Stimulated activated CD4-positive, alpha-beta T cell treated with anti-CD3 and anti-CD28 coated beads, Interleukin-1b, Interleukin-23, amount 100 ng/mL, for 24 hours (primary cell): ENCODE measurements at regions not wholly inside any gene's neighbourhood (a gene's known extent, or its start where the extent isn't known, plus 50 kb on each side); places are given as distances from the start of the nearest gene placed in this dataset.
"Not testable (repeated sequence)": the region's sequence is repeated elsewhere in the genome, so short reads cannot be mapped to it uniquely, and the experiment has no call there.

ENCODE experiments used
- DNase-seq, 4 experiments: peaks; one replicate each; pipeline ENCODE4 v3.0.0-alpha.2; 2020; ENCODE audit warnings: low read depth in 4 of 4, low spot score in 1 of 4

GRCh38 chr14:28635816-28636215 lies 130.8 kb upstream of the FOXG1 start:
- DNase-seq = not testable (repeated sequence)

- DNase-seq = not testable (repeated sequence)
Observed at GRCh38 chr14:28641189-28641588, 125.4 kb upstream of the FOXG1 start.

- DNase-seq = no peak
Observed at GRCh38 chr14:28651148-28651547, 115.4 kb upstream of the FOXG1 start.

GRCh38 chr14:28652782-28653181 lies 113.8 kb upstream of the FOXG1 start:
- no peak for DNase-seq

- no peak for DNase-seq
Observed at GRCh38 chr14:28653521-28653920, 113.1 kb upstream of the FOXG1 start.

- no peak for DNase-seq
Observed at GRCh38 chr14:28656704-28657255, 109.8 kb upstream of the FOXG1 start.

GRCh38 chr14:28661171-28661772 lies 105.3 kb upstream of the FOXG1 start:
- DNase-seq = no peak

- no peak for DNase-seq
Observed at GRCh38 chr14:28666961-28667360, 99.6 kb upstream of the FOXG1 start.

GRCh38 chr14:28671425-28671824 lies 95.2 kb upstream of the FOXG1 start:
- no peak for DNase-seq

GRCh38 chr14:28673056-28673455 lies 93.5 kb upstream of the FOXG1 start:
- no peak for DNase-seq

- no peak for DNase-seq
Observed at GRCh38 chr14:28676479-28676878, 90.1 kb upstream of the FOXG1 start.

- no peak for DNase-seq
Observed at GRCh38 chr14:28677381-28677780, 89.2 kb upstream of the FOXG1 start.

- no peak for DNase-seq
Observed at GRCh38 chr14:28678887-28679286, 87.7 kb upstream of the FOXG1 start.

GRCh38 chr14:28681681-28682080 lies 84.9 kb upstream of the FOXG1 start:
- DNase-seq = no peak

GRCh38 chr14:28690029-28690692 lies 76.4 kb upstream of the FOXG1 start:
- DNase-seq = no peak

GRCh38 chr14:28695109-28695508 lies 71.5 kb upstream of the FOXG1 start:
- DNase-seq = no peak

GRCh38 chr14:28701733-28702132 lies 64.9 kb upstream of the FOXG1 start:
- DNase-seq = no peak

- no peak for DNase-seq
Observed at GRCh38 chr14:28703482-28703881, 63.1 kb upstream of the FOXG1 start.

- DNase-seq = no peak
Observed at GRCh38 chr14:28704153-28704552, 62.4 kb upstream of the FOXG1 start.

GRCh38 chr14:28707814-28708213 lies 58.8 kb upstream of the FOXG1 start:
- no peak for DNase-seq

GRCh38 chr14:28709571-28710305 lies 56.8 kb upstream of the FOXG1 start:
- no peak for DNase-seq
